B cell (primary cell): ENCODE measurements at regions not wholly inside any gene's neighbourhood (a gene's known extent, or its start where the extent isn't known, plus 50 kb on each side); places are given as distances from the start of the nearest gene placed in this dataset.

ENCODE experiments used
- ATAC-seq: fragments of 200-7000 bp; cut with Tn5 transposase; one replicate; pipeline ENCODE4 v1.10.0; 2021; ENCODE audit warnings: low read depth, mild to moderate bottlenecking, moderate number of reproducible peaks, moderate library complexity
- CTCF ChIA-PET: fragments of 350-600 bp; sonication (Branson Sonifier 250); formaldehyde crosslinking; loops from one replicate; lab custom pipeline; 2021; ENCODE audit warnings: antibody characterized with exemption, inconsistent platforms; lab: Charles Lee
- POLR2A ChIA-PET: fragments of 350-600 bp; sonication (Branson Sonifier 250); formaldehyde crosslinking; loops from one replicate; lab custom pipeline; 2021; ENCODE audit warnings: antibody characterized with exemption; lab: Charles Lee
- DNase-seq: peaks from one replicate; pipeline ENCODE4 v3.0.0; 2013
- H2AFZ ChIP-seq: 2 replicates; pipeline ENCODE4 v1.6.1; 2012; ENCODE audit warnings: mild to moderate bottlenecking, low read depth, low read length; ENCODE audit not compliant: insufficient read depth, poor library complexity, severe bottlenecking
- H3K27ac ChIP-seq, 2 donors: 1 replicate in 1 of 2; 2 replicates in 1 of 2; pipeline ENCODE4 v1.5.1; 2012 to 2013; ENCODE audit warnings: low read length in 2 of 2, mild to moderate bottlenecking in 2 of 2, moderate library complexity in 1 of 2
- H3K27me3 ChIP-seq, 4 experiments: fragments of 200-600 bp in 1 of 4; sonication (generic) in 1 of 4; replicated peaks in 1 of 4; 1 replicate in 2 of 4; 2 replicates in 2 of 4; pipeline versions ENCODE4 v1.6.1 to v1.7.0; 2013 to 2016; ENCODE audit warnings: low read length in 3 of 4, mild to moderate bottlenecking in 2 of 4, mixed read lengths in 1 of 4, moderate library complexity in 1 of 4; ENCODE audit not compliant: insufficient read depth in 4 of 4, control insufficient read depth in 3 of 4; ENCODE audit errors: control extremely low read depth in 1 of 4
- H3K36me3 ChIP-seq, 2 experiments: replicated peaks in 1 of 2; 1 replicate in 1 of 2; 2 replicates in 1 of 2; pipeline versions ENCODE4 v1.6.1 to v1.7.1; 2013; ENCODE audit warnings: low read length in 1 of 2; ENCODE audit not compliant: insufficient read depth in 2 of 2, control insufficient read depth in 1 of 2; ENCODE audit errors: control extremely low read depth in 1 of 2, extremely low read depth in 1 of 2
- H3K4me1 ChIP-seq, 2 donors: fragments of 200-600 bp in 1 of 2; sonication (generic) in 1 of 2; 1 replicate in 1 of 2; 2 replicates in 1 of 2; pipeline versions ENCODE4 v1.5.1 to v1.6.1; 2013 to 2017; ENCODE audit warnings: low read length in 2 of 2; ENCODE audit not compliant: control insufficient read depth in 2 of 2, insufficient read depth in 2 of 2
- H3K4me2 ChIP-seq: replicated peaks from 2 replicates; pipeline ENCODE3; 2012; ENCODE audit warnings: mild to moderate bottlenecking, low read depth, low read length; ENCODE audit not compliant: poor library complexity, severe bottlenecking
- H3K4me3 ChIP-seq, 5 experiments: fragments of 200-600 bp in 1 of 5; sonication (generic) in 1 of 5; 1 replicate in 3 of 5; 2 replicates in 2 of 5; pipeline versions ENCODE4 v1.5.1 to v1.7.0; 2011 to 2016; ENCODE audit warnings: low read length in 4 of 5, mild to moderate bottlenecking in 4 of 5, low read depth in 2 of 5, control low read depth in 1 of 5, moderate library complexity in 1 of 5; ENCODE audit not compliant: insufficient read depth in 1 of 5; ENCODE audit errors: control extremely low read depth in 1 of 5, extremely low read depth in 1 of 5
- H3K79me2 ChIP-seq: fragments of 200-600 bp; sonication (generic); one replicate; pipeline ENCODE4 v1.6.0; 2016; ENCODE audit warnings: low read length; ENCODE audit not compliant: control insufficient read depth, insufficient read depth
- H3K9ac ChIP-seq: fragments of 200-600 bp; sonication (generic); 2 replicates; pipeline ENCODE4 v1.6.1; 2017; ENCODE audit warnings: mild to moderate bottlenecking, low read length, moderate library complexity
- H3K9me3 ChIP-seq, 3 donors: one replicate each; pipeline versions ENCODE4 v1.6.1 to v1.7.1; 2013; ENCODE audit warnings: low read length in 2 of 3; ENCODE audit not compliant: control insufficient read depth in 2 of 3, insufficient read depth in 1 of 3; ENCODE audit errors: control extremely low read depth in 1 of 3
- H4K20me1 ChIP-seq: 2 replicates; pipeline ENCODE4 v1.6.0; 2012; ENCODE audit warnings: mild to moderate bottlenecking, low read length; ENCODE audit not compliant: insufficient read depth, control insufficient read depth, poor library complexity, severe bottlenecking
- H3K27ac Mint-ChIP-seq: one replicate; pipeline ENCODE4 v1.8.0; 2021; ENCODE audit warnings: mixed read lengths
- H3K27me3 Mint-ChIP-seq: one replicate; pipeline ENCODE4 v1.8.0; 2021; ENCODE audit warnings: mixed read lengths
- H3K4me1 Mint-ChIP-seq: one replicate; pipeline ENCODE4 v1.8.0; 2021; ENCODE audit warnings: mixed read lengths
- H3K4me3 Mint-ChIP-seq: one replicate; pipeline ENCODE4 v1.8.0; 2021; ENCODE audit warnings: mixed read lengths
- H3K9me3 Mint-ChIP-seq: one replicate; pipeline ENCODE4 v1.8.0; 2022; ENCODE audit warnings: mixed read lengths; ENCODE audit not compliant: insufficient read depth
- EZH2 ChIP-seq: IDR thresholded peaks from 2 replicates; pipeline ENCODE4 v1.6.1; 2012; ENCODE audit warnings: borderline replicate concordance, low read depth, mild to moderate bottlenecking, moderate library complexity, low read length; ENCODE audit not compliant: insufficient read depth, poor library complexity, severe bottlenecking
- WGBS: methylation state at CpG from one replicate; pipeline ENCODE4 v1.1.5; 2013; ENCODE audit warnings: missing lambda C conversion rate; ENCODE audit not compliant: insufficient coverage; 5-methylcytosine and 5-hydroxymethylcytosine counted together
- intact Hi-C: fragments of 100-400 bp; cut with micrococcal nuclease; formaldehyde crosslinking; loops from one replicate; pipeline ENCODE4 v1.10.0; 2022
- TF ChIP-seq, protein P1 (sequence below): fragments of 200-600 bp; IDR thresholded peaks from one replicate; pipeline ENCODE4 v1.8.0; 2022; ENCODE audit warnings: antibody characterized with exemption, mild to moderate bottlenecking

DNA sequence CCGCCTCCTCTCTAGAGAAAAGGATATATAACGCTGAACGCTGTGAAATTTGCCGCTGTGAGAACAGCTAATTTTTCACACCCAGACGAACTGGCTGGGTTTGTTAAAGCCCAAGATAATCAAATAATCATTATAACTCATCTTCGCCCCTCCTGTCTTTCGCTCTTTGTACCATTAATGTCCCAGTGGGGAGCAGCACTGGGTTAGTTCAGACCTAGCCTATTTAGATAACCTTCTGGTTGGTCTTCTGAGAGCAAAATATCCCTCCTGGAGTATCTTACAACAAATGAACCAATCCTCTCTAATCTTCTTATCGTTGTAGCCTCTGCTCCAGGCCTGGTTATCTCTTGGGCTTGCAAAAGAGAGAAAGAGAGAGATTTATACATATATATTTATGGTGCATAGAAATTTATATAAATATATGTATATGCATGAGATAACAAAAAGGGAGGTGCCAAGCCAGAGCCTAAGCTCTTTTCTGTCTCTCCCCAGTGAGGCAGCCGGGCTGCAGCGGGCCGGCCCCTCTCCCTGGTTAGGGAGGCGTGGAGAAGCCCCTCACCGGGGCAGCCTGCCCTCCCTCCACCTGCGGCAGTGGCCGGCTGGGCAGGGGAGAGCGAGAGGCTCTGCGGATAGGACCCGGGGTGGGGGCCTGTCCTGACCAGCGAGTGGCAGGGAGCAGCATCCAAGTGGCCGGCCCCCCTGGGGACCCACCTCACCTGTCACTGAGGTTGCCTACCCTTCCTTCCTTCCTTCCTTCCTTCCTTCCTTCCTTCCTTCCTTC is 202.0 kb upstream of the LHX5 start:
- H3K4me2 ChIP-seq, result no peak overlapping the region
- Mint-ChIP-seq H3K4me3 (no peak overlapping the region), H3K4me1 (no peaks in the 10 kb centered on the region), H3K27ac (no peak overlapping the region), H3K9me3 (no peaks in the 10 kb centered on the region), H3K27me3 (peaks cover 28% of the 10 kb centered on the region)
- no peak for ATAC-seq
- H3K27me3 ChIP-seq, result no peaks in the 10 kb centered on the region
- no peaks in the 10 kb centered on the region for H3K4me1 ChIP-seq
- H3K36me3 ChIP-seq, result no peaks in the 10 kb centered on the region
- no peak for DNase-seq
- CTCF ChIA-PET, result no interaction called here
- POLR2A ChIA-PET, result no interaction called here
- intact Hi-C loops, result no loop called here
- no peak overlapping the region for H2AFZ ChIP-seq
- no peaks in the 10 kb centered on the region for H3K9me3 ChIP-seq
- H4K20me1 ChIP-seq, result no peaks in the 10 kb centered on the region
- no peak overlapping the region for H3K27ac ChIP-seq
- no peak overlapping the region for H3K9ac ChIP-seq
- TF ChIP-seq EZH2, result no peak
- TF ChIP-seq, protein P1, sequence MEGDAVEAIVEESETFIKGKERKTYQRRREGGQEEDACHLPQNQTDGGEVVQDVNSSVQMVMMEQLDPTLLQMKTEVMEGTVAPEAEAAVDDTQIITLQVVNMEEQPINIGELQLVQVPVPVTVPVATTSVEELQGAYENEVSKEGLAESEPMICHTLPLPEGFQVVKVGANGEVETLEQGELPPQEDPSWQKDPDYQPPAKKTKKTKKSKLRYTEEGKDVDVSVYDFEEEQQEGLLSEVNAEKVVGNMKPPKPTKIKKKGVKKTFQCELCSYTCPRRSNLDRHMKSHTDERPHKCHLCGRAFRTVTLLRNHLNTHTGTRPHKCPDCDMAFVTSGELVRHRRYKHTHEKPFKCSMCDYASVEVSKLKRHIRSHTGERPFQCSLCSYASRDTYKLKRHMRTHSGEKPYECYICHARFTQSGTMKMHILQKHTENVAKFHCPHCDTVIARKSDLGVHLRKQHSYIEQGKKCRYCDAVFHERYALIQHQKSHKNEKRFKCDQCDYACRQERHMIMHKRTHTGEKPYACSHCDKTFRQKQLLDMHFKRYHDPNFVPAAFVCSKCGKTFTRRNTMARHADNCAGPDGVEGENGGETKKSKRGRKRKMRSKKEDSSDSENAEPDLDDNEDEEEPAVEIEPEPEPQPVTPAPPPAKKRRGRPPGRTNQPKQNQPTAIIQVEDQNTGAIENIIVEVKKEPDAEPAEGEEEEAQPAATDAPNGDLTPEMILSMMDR, result no peak
- WGBS, result 77% methylated on average over 15 of the region's 20 CpGs
- H3K79me2 ChIP-seq, result no peaks in the 10 kb centered on the region
- no peak overlapping the region for H3K4me3 ChIP-seq

- Histone ChIP-seq H3K4me1 (no peaks in the 10 kb centered on the region), H2AFZ (no peak overlapping the region), H3K4me2 (no peak overlapping the region), H3K4me3 (no peak overlapping the region), H4K20me1 (no peaks in the 10 kb centered on the region), H3K79me2 (no peaks in the 10 kb centered on the region), H3K9me3 (no peaks in the 10 kb centered on the region), H3K27ac (no peak overlapping the region), H3K27me3 (peaks cover 0 to 4% (median 0%) of the 10 kb centered on the region in 4 experiments), H3K9ac (no peak overlapping the region), H3K36me3 (no peaks in the 10 kb centered on the region)
- ChIA-PET POLR2A (no interaction called here), CTCF (no interaction called here)
- ATAC-seq (no peak), DNase-seq (no peak)
- TF ChIP-seq EZH2, result no peak
- TF ChIP-seq, protein P1, result no peak
- Mint-ChIP-seq H3K4me3 (no peak overlapping the region), H3K9me3 (no peaks in the 10 kb centered on the region), H3K27ac (no peak overlapping the region), H3K4me1 (no peaks in the 10 kb centered on the region), H3K27me3 (peaks cover 34% of the 10 kb centered on the region)
- intact Hi-C loops, result no loop called here
- no CpG with 5 or more reads among the region's 1 CpG for whole genome bisulfite sequencing
Measured at GRCh38 chr12:113670742-113671141, 199.1 kb upstream of the LHX5 start.
